Mesendoderm (in vitro differentiated cells): ENCODE measurements at regions not wholly inside any gene's neighbourhood (a gene's known extent, or its start where the extent isn't known, plus 50 kb on each side); places are given as distances from the start of the nearest gene placed in this dataset.

Source experiments
- DNase-seq: peaks from one replicate; pipeline ENCODE4 v3.0.0; 2013
- H2AK5ac ChIP-seq: 2 replicates; pipeline ENCODE4 v1.6.1; 2013; ENCODE audit warnings: low read length, inconsistent platforms
- H2BK120ac ChIP-seq: 2 replicates; pipeline ENCODE4 v1.6.1; 2013; ENCODE audit warnings: low read depth, mild to moderate bottlenecking, low read length, moderate library complexity, mixed read lengths
- H2BK15ac ChIP-seq: replicated peaks from 2 replicates; pipeline ENCODE4 v1.6.1; 2013; ENCODE audit warnings: low read depth, mild to moderate bottlenecking, moderate library complexity
- H2BK5ac ChIP-seq: 2 replicates; pipeline ENCODE4 v1.6.1; 2013; ENCODE audit warnings: low read length, inconsistent platforms
- H3K18ac ChIP-seq: 2 replicates; pipeline ENCODE4 v1.6.1; 2013; ENCODE audit warnings: mild to moderate bottlenecking, low read length, mixed read lengths
- H3K23ac ChIP-seq: one replicate; pipeline ENCODE4 v1.6.1; 2013; ENCODE audit warnings: low read length
- H3K27ac ChIP-seq: 2 replicates; pipeline ENCODE4 v1.5.1; 2013; ENCODE audit warnings: low read depth, mild to moderate bottlenecking, inconsistent platforms, low read length, moderate library complexity
- H3K27me3 ChIP-seq: 2 replicates; pipeline ENCODE4 v1.6.1; 2013; ENCODE audit warnings: low read length, control low read depth, mild to moderate bottlenecking, inconsistent platforms; ENCODE audit not compliant: insufficient read depth, poor library complexity
- H3K36me3 ChIP-seq: 2 replicates; pipeline ENCODE4 v1.6.1; 2013; ENCODE audit warnings: low read length, inconsistent platforms; ENCODE audit not compliant: control insufficient read depth, insufficient read depth
- H3K4ac ChIP-seq: one replicate; pipeline ENCODE4 v1.6.1; 2013; ENCODE audit warnings: low read depth, mild to moderate bottlenecking, low read length, moderate library complexity
- H3K4me1 ChIP-seq: 2 replicates; pipeline ENCODE4 v1.6.1; 2013; ENCODE audit warnings: low read depth, low read length, inconsistent platforms; ENCODE audit not compliant: control insufficient read depth
- H3K4me2 ChIP-seq: 2 replicates; pipeline ENCODE4 v1.6.1; 2013; ENCODE audit warnings: low read length
- H3K4me3 ChIP-seq: 2 replicates; pipeline ENCODE4 v1.5.1; 2013; ENCODE audit warnings: mild to moderate bottlenecking, low read length
- H3K56ac ChIP-seq: one replicate; pipeline ENCODE4 v1.6.1; 2013; ENCODE audit warnings: low read length
- H3K79me1 ChIP-seq: 2 replicates; pipeline ENCODE4 v1.6.1; 2013; ENCODE audit warnings: low read length, inconsistent platforms
- H3K79me2 ChIP-seq: 2 replicates; pipeline ENCODE4 v1.6.1; 2013; ENCODE audit warnings: mild to moderate bottlenecking, low read length; ENCODE audit not compliant: control insufficient read depth, insufficient read depth
- H3K9ac ChIP-seq: 2 replicates; pipeline ENCODE4 v1.6.1; 2013; ENCODE audit warnings: low read length, inconsistent platforms
- H4K5ac ChIP-seq: one replicate; pipeline ENCODE4 v1.6.1; 2013; ENCODE audit warnings: low read length
- H4K8ac ChIP-seq: one replicate; pipeline ENCODE4 v1.6.1; 2013; ENCODE audit warnings: low read depth, mild to moderate bottlenecking, control low read depth, low read length, moderate library complexity
- WGBS: extraction: QIAGEN DNeasy Blood & Tissue Kit; methylation state at CpG from one replicate; pipeline ENCODE4 v1.1.7; 2013; ENCODE audit warnings: low lambda C conversion rate, missing lambda C conversion rate; ENCODE audit not compliant: insufficient coverage; ENCODE audit errors: extremely low coverage; 5-methylcytosine and 5-hydroxymethylcytosine counted together

DNA sequence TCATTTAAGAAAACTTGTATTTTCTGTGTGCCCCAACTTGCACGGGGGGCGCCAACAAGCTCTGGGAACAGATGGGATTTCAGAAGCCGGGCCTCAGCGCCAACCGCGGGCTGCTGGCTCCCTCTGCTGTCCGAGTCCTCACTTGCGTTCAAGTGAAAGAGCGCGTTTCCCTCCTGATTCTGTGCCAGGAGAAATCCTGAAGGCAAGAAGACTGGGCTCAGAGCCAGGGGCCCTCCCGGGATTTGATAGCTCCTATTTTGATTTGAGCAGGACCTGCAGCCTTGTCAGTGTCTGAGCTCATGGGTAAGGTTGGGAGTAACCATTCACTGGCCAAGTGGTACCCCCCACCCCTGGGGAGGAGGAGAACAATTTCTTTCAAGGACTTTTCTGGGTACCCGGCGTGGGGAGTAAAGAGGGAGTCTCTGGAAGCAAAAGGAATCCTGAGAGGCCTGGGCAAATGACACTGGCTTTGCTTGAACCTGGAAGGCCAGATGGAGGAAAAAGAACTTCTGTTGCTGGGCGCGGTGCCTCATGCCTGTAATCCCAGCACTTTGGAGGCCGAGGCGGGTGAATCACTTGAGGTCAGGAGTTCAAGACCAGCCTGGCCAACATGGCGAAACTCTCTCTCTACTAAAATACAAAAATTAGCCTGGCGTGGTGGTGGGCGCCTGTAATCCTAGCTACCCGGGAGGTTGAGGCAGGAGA is 179.0 kb upstream of the RGS6 start:
- Histone ChIP-seq H3K79me1 (no peaks in the 10 kb centered on the region), H4K8ac (no peak overlapping the region), H3K27ac (no peak overlapping the region), H2BK120ac (no peak overlapping the region), H3K4me2 (no peak overlapping the region), H3K4me1 (no peaks in the 10 kb centered on the region), H3K36me3 (no peaks in the 10 kb centered on the region), H3K4ac (no peak overlapping the region), H3K56ac (no peak overlapping the region), H3K4me3 (no peak overlapping the region), H3K79me2 (no peaks in the 10 kb centered on the region), H4K5ac (no peak overlapping the region), H2BK5ac (no peak overlapping the region), H2AK5ac (no peak overlapping the region), H2BK15ac (peak overlapping the region; percentile 75), H3K18ac (no peak overlapping the region), H3K27me3 (no peaks in the 10 kb centered on the region), H3K23ac (no peak overlapping the region), H3K9ac (no peak overlapping the region)
- DNase-seq, result peak; percentile 88
- no CpG with 5 or more reads among the region's 21 CpGs for WGBS

DNA sequence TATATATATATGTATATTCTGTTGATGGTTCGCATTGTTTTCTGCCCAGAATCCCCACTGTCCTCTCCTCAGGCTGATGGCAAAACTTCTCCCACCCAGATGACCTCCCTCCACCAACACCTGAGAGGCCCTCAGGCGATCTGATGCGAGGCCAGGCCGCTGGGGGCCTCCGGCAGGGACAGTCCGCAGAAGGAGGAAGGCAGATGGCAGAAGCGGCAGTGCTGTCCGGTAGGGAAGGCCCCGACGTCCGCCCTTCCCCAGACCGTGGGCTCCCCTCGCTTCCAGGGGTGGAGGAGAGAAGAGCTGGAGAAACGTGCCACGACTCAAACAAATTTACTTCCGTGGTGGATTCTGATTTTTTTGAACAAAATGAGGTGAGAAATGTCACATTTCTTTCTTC is 178.3 kb upstream of the RGS6 start:
- WGBS, result no CpG with 5 or more reads among the region's 16 CpGs
- Histone ChIP-seq H2AK5ac (no peak overlapping the region), H3K36me3 (no peaks in the 10 kb centered on the region), H3K9ac (no peak overlapping the region), H3K18ac (no peak overlapping the region), H3K56ac (peak overlapping the region; percentile 40), H4K5ac (no peak overlapping the region), H4K8ac (no peak overlapping the region), H3K4ac (no peak overlapping the region), H2BK15ac (no peak overlapping the region), H3K27ac (no peak overlapping the region), H3K4me1 (no peaks in the 10 kb centered on the region), H3K79me2 (no peaks in the 10 kb centered on the region), H2BK5ac (peak overlapping the region; percentile 24), H3K4me2 (no peak overlapping the region), H3K79me1 (no peaks in the 10 kb centered on the region), H2BK120ac (no peak overlapping the region), H3K23ac (no peak overlapping the region), H3K27me3 (no peaks in the 10 kb centered on the region), H3K4me3 (no peak overlapping the region)
- no peak for DNase-seq

DNA sequence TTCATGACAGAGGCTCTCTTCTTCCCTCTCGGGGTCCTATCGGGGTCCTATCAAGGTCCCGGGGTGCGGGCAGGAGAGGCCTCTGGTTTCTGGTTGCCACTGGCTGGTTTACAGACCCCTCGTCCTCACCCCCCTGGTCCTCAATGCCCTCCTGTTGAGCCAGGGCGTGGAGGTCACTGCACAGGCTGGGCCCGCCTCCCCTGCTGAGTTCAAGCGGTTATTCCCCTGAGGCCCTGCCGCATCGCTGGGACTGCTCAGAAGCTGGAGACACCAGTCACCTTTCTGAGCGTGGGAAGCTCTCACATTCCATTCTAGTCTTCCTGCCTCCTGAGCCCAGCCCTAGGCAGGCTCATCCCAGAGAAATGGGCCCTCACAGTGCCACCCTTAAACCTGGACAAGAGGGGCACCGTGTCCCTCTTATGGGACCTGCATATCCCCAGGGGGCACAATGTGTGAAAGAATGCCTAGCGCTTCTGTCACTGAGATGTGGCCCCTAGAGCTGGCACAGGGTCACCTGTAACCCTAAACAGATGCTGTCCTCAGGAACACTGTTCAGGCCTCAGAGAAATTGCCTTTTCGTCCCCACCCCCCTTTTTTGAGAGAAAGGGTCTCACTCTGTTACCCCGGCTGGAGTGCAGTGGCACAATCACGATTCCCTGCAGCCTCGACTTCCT is 177.7 kb upstream of the RGS6 start:
- Histone ChIP-seq H4K5ac (no peak overlapping the region), H2AK5ac (no peak overlapping the region), H4K8ac (no peak overlapping the region), H3K79me1 (no peaks in the 10 kb centered on the region), H3K9ac (no peak overlapping the region), H2BK120ac (no peak overlapping the region), H2BK15ac (no peak overlapping the region), H3K4me1 (no peaks in the 10 kb centered on the region), H2BK5ac (no peak overlapping the region), H3K4me3 (no peak overlapping the region), H3K4me2 (no peak overlapping the region), H3K56ac (no peak overlapping the region), H3K27me3 (no peaks in the 10 kb centered on the region), H3K18ac (peak overlapping the region; percentile 5), H3K4ac (no peak overlapping the region), H3K79me2 (no peaks in the 10 kb centered on the region), H3K27ac (no peak overlapping the region), H3K23ac (no peak overlapping the region), H3K36me3 (no peaks in the 10 kb centered on the region)
- DNase-seq, result peak; percentile 71
- no CpG with 5 or more reads among the region's 17 CpGs for WGBS

DNA sequence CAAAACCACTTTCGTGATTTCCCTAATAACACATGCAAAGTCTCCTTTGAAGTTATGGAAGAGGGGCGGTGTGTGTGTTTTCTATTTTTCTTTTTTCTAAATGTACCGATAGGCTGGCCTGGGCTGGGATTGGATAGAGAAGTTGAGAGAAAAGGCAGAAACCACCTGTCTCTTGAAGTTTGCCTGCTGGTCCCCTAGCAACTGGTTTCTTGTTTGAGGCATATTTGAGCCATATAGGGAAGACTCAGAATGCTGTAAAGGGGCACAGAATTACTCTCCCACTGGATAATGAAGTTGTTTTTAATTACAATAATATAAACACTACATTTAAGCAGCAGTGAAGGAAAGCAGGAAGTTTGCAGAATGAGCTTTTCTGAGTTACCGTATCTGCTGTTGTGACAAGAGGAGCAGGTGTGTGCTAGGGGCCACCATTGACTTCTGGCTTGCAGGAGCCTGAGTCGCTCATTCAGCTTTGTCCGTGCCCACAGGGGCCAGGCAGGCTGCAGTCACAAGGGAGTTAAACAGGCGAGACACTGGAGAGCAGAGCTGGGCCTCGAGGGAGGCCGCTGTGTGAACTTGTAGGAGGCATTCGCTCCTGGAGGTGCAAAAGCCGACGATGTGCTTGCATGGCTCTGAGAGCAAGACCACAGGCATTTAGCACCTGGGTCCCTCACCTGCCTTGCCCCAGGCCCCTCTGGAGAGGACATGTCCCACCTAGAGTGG is 173.8 kb upstream of the RGS6 start:
- Histone ChIP-seq H4K5ac (no peak overlapping the region), H3K23ac (no peak overlapping the region), H3K9ac (no peak overlapping the region), H2AK5ac (no peak overlapping the region), H3K27ac (no peak overlapping the region), H2BK15ac (no peak overlapping the region), H2BK5ac (no peak overlapping the region), H3K27me3 (no peaks in the 10 kb centered on the region), H3K4me1 (no peaks in the 10 kb centered on the region), H3K79me2 (no peaks in the 10 kb centered on the region), H3K36me3 (no peaks in the 10 kb centered on the region), H2BK120ac (no peak overlapping the region), H3K4me3 (no peak overlapping the region), H3K79me1 (no peaks in the 10 kb centered on the region), H4K8ac (no peak overlapping the region), H3K18ac (no peak overlapping the region), H3K56ac (no peak overlapping the region), H3K4ac (no peak overlapping the region), H3K4me2 (no peak overlapping the region)
- WGBS, result no CpG with 5 or more reads among the region's 12 CpGs
- DNase-seq, result no peak

DNA sequence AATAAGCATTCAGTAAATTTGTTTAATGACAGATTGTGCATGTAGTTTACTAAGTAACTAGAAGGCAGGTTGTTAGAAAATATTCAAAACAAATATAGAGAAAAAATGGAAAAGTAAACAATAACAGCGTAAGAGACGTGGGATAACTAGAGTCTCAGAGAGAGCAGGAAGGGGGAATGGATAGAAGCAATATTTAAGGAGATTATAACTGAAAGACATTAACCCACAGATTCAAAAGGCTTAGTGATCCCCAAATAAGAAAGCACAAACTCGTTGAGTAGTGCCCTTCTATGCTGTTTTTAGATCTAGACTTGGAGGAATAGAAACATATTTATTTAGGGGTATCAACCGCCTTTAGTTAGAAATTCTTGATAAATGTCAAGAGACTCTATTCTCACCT is 169.7 kb upstream of the RGS6 start:
- H2BK5ac ChIP-seq, result no peak overlapping the region
- no peak overlapping the region for H2AK5ac ChIP-seq
- DNase-seq, result no peak
- no peaks in the 10 kb centered on the region for H3K36me3 ChIP-seq
- no peak overlapping the region for H2BK120ac ChIP-seq
- no peaks in the 10 kb centered on the region for H3K79me2 ChIP-seq
- no peak overlapping the region for H3K18ac ChIP-seq
- no peak overlapping the region for H3K4ac ChIP-seq
- H3K4me2 ChIP-seq, result no peak overlapping the region
- no peak overlapping the region for H4K8ac ChIP-seq
- H4K5ac ChIP-seq, result no peak overlapping the region
- H3K4me1 ChIP-seq, result no peaks in the 10 kb centered on the region
- no peak overlapping the region for H3K56ac ChIP-seq
- H3K9ac ChIP-seq, result no peak overlapping the region
- H3K27ac ChIP-seq, result no peak overlapping the region
- no peaks in the 10 kb centered on the region for H3K79me1 ChIP-seq
- H3K4me3 ChIP-seq, result no peak overlapping the region
- H3K27me3 ChIP-seq, result no peaks in the 10 kb centered on the region
- H3K23ac ChIP-seq, result no peak overlapping the region
- no peak overlapping the region for H2BK15ac ChIP-seq
- whole genome bisulfite sequencing, result no CpG with 5 or more reads among the region's 4 CpGs
